K562 (cell line): ENCODE measurements at regions not wholly inside any gene's neighbourhood (a gene's known extent, or its start where the extent isn't known, plus 50 kb on each side); places are given as distances from the start of the nearest gene placed in this dataset.

Experiments used
- ELF4 ChIP-seq: fragments of 450-650 bp; formaldehyde crosslinking; IDR thresholded peaks from 2 replicates; pipeline ENCODE4 v1.4.0; 2022; ENCODE audit warnings: missing genetic modification characterization
- JUNB ChIP-seq: fragments of 450-650 bp; formaldehyde crosslinking; conservative IDR thresholded peaks from 2 replicates; pipeline ENCODE4 v1.4.0; 2020; ENCODE audit warnings: mild to moderate bottlenecking
- SAP30 ChIP-seq: fragments of 200-600 bp; sonication (generic); IDR thresholded peaks from 2 replicates; pipeline ENCODE4 v1.6.1; 2012; ENCODE audit warnings: borderline replicate concordance, low read depth, mild to moderate bottlenecking, moderate library complexity, low read length, control low read depth, inconsistent platforms; ENCODE audit not compliant: insufficient read depth, poor library complexity, severe bottlenecking
- SNIP1 ChIP-seq: fragments of 450-650 bp; IDR thresholded peaks from 2 replicates; pipeline ENCODE4 v1.7.1; 2017; ENCODE audit warnings: low read depth, mild to moderate bottlenecking
- TBL1XR1 ChIP-seq, 2 experiments: IDR thresholded peaks; 2 replicates each; pipeline ENCODE4 v1.6.1; 2012; ENCODE audit warnings: improper control_type of control experiment in 2 of 2, low read length in 2 of 2, mild to moderate bottlenecking in 1 of 2
- ZBTB7A ChIP-seq: IDR thresholded peaks from 2 replicates; pipeline ENCODE4 v1.6.1; 2011; ENCODE audit warnings: low read depth, mild to moderate bottlenecking, low read length, moderate library complexity, borderline replicate concordance; ENCODE audit not compliant: control insufficient read depth
- ZFP36 ChIP-seq: fragments of 150-350 bp; IDR thresholded peaks from 2 replicates; pipeline ENCODE4 v1.6.1; 2018; ENCODE audit warnings: low read length, low read depth; ENCODE audit not compliant: partially characterized antibody
- ZNF408 ChIP-seq: fragments of 250-450 bp; sonication (Bioruptor Pico); IDR thresholded peaks from 2 replicates; pipeline ENCODE4 v1.4.0; 2020; ENCODE audit warnings: low read depth, mild to moderate bottlenecking, moderate library complexity
- ZNF592 ChIP-seq: fragments of 450-650 bp; IDR thresholded peaks from 2 replicates; pipeline ENCODE4 v1.6.1; 2017; ENCODE audit warnings: antibody characterized with exemption, mild to moderate bottlenecking
- ZNF639 ChIP-seq, 2 experiments: fragments of 200-800 bp in 1 of 2; sonication (Bioruptor generic) in 1 of 2; sonication (generic) in 1 of 2; formaldehyde crosslinking in 1 of 2; IDR thresholded peaks in 1 of 2; conservative IDR thresholded peaks in 1 of 2; 2 replicates each; pipeline versions ENCODE4 v1.5.0 to v1.6.1; 2016 to 2020; ENCODE audit warnings: missing compliant biosample characterization in 1 of 2, missing genetic modification characterization in 1 of 2, missing genetic modification reagents in 1 of 2

- no peak for TF ChIP-seq SAP30
- no peak for TF ChIP-seq TBL1XR1 (IDR thresholded peaks at IDR 0.05; ENCODE audit: low read length in 2 of 2)
- no peak for TF ChIP-seq ZBTB7A
- no peak for TF ChIP-seq ZNF592
- TF ChIP-seq ZNF408 (CRISPR knock-in tag): no peak
- TF ChIP-seq JUNB (CRISPR knock-in tag): no peak
- no peak for TF ChIP-seq ZFP36
- no peak for TF ChIP-seq ZNF639 (CRISPR knock-in tag; conservative IDR thresholded peaks at IDR 0.05 in 1 of 2, IDR thresholded peaks at IDR 0.05 in 1 of 2)
- no peak for TF ChIP-seq SNIP1
- no peak for TF ChIP-seq ELF4 (CRISPR knock-in tag)
These were observed 58.3 kb upstream of the DOCK1 start (continued) for GRCh38 chr10:126846959-126847358.
